Activated T-cell treated with anti-CD3 and anti-CD28 coated beads, Interleukin-2, amount 50 U/mL, for 1 hour (primary cell): ENCODE measurements at regions not wholly inside any gene's neighbourhood (a gene's known extent, or its start where the extent isn't known, plus 50 kb on each side); places are given as distances from the start of the nearest gene placed in this dataset.
"Not testable (repeated sequence)": the region's sequence is repeated elsewhere in the genome, so short reads cannot be mapped to it uniquely, and the experiment has no call there.

ENCODE experiments used
- DNase-seq: peaks from one replicate; pipeline ENCODE4 v3.0.0-alpha.2; 2020

GRCh38 chr14:86943391-86944365, 1049.3 kb downstream of the GALC start:
- no peak for DNase-seq

GRCh38 chr14:86942936-86943335, 1050.0 kb downstream of the GALC start:
- DNase-seq, result no peak

DNA sequence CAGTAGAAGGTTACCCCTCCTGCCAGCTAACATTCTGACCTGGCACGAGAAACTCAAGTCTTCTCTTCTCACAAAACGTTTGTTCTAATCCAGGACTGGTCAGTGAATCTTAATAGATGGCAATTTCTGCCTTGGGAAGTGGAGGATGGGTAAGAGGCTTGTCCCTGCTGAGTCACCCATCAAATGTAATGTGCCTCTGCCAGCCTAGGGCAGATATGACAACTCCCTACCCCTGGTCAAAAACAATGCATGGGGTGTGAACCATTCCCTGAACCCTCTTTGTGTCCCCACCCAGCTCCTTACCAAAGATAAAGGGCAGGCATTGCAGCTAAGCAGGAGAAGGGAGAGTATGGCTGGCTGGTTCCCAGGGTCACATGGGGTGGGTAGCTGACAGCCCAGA, 1052.9 kb downstream of the GALC start:
- no peak for DNase-seq

DNA sequence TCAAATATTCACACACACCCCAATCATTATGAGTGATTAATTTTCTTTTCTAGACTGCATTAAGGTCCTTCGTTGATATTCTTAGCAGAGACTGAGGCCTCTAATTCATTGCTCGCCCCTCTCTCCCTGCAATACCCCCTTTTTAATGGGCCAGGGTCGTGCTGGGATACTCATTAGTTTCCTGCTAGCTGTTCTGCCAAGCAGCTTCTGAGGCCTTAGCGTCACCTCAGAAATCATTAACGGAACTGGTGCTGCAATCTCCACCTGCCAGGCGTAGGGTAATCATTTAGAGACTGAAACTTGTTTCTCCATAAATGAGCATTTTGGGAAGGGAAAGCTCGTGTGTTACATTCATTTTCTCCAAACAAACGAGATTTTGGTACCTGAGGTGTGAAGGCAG, 1054.7 kb downstream of the GALC start:
- no peak for DNase-seq

DNA sequence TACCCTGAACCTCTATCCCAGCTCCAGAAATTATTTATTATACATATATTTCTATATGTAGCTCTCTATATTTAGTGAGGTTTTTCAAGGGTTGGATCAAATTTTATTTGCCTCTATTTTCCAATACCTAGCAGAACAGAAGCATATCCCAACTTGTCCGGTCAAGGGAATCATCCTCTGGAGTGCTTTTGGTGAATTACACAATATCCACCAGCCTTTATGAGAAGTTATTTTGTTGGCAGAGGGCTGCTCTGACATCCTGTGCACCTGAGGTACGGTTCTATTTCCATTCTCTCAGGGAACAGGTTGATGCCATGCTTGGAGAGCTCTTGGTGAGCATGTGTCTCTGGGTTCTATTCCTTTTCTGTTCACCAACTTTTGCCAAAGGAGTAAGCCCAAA, 1056.4 kb downstream of the GALC start:
- no peak for DNase-seq

DNA sequence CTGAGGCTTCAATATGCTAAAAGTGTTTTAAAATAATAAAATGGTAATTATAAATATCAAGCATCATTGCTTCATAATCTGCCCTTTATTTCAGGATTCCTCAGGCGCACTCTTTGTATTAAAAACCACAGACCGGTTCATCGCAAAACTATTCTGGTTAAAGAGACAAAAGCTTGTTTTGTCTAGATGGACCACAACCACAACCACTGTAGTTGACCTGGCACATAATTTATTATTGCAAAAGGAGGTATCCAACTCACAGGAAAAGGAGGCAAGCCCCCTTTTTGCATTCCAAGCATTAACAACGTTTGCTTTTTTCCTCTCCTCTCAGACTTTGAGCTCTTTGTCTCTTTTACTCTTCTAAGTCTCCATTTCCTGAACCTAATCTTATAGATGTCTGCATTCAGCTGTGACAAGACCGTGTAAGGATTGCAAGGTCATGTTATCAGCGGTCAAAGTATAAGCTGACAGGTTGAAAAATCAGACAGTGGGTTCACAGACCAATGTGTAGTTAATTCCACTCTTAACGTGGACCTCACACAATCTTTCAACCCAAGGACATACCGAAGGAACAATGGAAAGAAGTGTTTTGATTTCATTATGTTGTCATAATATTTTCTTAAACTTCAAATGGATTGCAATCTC, 1057.6 kb downstream of the GALC start:
- no peak for DNase-seq

- DNase-seq, result no peak
Observed at GRCh38 chr14:86933958-86934595, 1058.9 kb downstream of the GALC start.

DNA sequence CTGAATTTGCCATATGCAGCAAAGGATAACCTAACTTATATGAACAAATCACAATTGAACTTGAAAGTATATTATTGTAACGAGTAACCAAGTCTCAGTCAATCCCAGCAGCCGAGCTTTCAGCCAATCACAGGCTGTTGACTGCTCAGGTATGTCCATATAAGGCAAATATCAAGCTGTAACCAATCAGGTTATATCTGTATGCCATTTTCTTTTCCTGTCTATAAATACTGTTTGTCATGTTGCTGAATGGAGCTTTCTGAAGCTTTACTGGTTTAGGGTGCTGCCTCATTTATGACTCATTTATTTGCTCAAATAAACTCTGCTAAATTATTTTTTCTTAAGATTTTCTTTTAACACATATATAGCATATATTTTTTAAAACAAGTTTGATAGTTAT, 1059.5 kb downstream of the GALC start:
- DNase-seq, result no peak

GRCh38 chr14:86915406-86915805, 1077.6 kb downstream of the GALC start:
- DNase-seq, result no peak

DNA sequence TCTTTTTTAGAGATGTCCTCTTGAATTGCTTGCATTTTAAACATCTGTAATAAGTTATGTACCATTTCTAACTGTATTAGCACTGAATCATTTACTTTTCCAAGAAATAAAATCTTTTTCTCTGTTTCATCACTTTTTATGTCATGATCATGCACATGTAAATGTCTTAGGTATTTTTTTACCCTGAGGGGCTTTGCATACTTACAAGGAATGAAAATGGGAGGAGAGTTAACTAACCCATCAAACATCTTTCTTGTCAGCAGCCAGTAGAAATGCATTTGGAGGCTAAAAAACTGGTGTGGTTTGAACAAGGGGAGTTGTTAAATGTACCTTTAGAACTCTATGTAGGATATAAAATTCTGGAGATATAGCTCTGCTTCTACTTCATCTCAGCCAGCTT, 1080.3 kb downstream of the GALC start:
- DNase-seq, result no peak

DNA sequence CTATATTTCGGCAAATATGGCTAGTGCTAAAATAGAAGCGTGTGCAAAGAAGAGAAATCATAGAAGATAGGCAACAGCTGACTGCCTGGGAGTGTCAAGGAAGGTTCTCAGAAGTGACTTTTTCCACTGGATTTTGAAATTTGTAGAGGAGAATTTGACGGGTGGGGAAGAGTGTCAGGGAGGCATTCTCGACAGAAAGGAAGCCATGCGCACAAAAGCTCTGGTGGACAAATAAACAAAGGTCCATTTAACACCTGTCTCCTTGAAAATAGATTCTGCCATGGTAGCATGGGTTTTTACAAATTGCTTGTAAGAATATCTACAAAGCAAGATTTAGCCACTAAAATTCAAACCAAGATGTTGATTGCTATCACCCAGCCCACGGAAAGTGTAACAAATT, 1081.5 kb downstream of the GALC start:
- no peak for DNase-seq

DNA sequence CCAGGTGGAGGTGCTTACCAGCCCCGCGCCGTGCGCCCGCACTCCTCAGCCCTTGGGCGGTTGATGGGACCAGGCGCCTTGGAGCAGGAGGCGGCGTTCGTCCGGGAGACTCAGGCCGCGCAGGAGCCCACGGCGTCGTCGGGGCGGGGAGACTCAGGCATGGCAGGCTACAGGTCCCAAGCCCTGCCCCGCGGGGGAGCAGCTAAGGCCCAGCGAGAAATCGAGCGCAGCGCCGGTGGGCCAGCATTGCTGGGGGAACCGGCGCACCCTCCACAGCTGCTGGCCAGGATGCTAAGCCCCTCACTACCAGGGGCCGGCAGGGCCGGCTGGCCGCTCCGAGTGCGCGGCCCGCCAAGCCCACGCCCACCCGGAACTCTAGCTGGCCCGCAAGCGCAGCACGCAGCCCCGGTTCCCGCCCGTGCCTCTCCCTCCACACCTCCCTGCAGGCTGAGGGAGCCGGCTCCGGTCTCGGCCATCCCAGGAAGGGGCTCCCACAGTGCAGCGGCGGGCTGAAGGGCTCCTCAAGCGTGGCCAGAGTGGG, 1087.5 kb downstream of the GALC start:
- DNase-seq, result not testable (repeated sequence)

- DNase-seq, result no peak
Observed at GRCh38 chr14:86902176-86902950, 1090.6 kb downstream of the GALC start.

DNA sequence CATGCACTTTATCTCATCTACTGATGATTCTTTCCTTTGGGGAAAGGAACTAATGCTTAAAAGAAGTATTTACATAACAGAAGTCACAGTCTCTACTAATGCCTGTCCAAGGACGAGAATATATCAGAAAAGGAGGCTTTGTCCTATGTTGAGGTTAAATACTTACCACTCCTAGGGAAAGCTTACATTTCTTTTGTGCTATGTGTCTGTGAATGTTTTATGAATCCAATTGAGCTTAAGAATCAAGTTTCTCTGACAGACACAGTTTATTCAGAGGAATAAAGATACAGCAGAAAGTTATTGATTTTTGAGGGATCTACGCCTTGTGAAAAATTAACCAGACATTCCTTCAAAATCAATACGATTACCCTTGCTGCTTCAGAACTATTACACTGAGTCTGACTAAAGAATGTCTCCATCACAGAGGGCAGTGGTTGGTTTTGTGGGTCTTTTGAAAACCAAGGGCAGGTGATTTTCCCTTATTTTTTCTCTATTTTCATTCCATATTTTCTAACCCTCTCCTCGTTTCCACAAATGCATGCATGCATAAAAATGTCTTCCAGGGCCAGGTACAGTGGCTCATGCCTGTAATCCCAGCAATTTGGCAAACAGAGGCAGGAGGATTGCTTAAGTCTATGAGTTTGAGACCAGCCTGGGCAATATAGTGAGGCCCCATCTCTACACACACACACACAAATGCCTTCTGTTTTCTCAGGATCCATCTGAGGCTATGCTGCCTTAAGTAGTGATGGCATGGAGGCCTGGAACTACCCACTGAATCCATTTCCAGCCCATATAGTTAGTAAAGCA, 1095.1 kb downstream of the GALC start:
- no peak for DNase-seq

DNA sequence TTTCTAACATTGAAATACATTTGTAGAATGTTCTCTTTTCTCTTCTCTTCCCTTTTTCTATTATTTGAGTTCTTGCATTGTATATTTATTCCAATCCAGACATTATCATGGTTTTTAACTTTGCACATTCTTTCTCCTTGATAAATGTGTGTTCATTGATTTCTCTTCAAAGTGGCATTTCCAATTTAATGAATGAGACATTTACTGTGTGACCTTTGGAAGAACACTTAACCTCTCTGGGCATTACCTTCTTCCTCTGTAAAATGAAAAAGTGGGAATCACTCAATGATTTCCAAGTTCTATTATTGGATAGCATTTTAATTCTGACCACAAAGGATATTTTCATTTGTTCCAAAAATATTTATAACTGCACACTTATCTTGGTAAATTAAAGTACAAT, 1095.8 kb downstream of the GALC start:
- DNase-seq, result no peak

DNA sequence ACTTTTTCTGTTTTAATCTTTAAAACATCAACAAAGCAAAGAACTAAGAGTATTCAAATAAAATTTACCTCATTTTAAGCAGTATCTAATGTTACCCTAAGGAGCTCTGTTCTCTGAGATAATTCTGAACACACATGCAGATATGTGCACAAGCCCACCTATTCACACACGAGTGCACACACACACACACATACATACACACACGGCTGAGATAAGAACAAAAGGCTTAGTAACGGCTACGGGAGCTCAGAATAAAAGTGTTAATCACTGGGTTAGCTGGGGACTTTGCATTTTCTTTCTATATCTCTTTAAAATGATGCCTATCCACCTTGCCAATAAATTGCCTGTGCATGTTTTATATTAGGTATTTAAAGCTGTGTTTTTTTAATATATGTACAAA, 1096.3 kb downstream of the GALC start:
- DNase-seq, result no peak

DNA sequence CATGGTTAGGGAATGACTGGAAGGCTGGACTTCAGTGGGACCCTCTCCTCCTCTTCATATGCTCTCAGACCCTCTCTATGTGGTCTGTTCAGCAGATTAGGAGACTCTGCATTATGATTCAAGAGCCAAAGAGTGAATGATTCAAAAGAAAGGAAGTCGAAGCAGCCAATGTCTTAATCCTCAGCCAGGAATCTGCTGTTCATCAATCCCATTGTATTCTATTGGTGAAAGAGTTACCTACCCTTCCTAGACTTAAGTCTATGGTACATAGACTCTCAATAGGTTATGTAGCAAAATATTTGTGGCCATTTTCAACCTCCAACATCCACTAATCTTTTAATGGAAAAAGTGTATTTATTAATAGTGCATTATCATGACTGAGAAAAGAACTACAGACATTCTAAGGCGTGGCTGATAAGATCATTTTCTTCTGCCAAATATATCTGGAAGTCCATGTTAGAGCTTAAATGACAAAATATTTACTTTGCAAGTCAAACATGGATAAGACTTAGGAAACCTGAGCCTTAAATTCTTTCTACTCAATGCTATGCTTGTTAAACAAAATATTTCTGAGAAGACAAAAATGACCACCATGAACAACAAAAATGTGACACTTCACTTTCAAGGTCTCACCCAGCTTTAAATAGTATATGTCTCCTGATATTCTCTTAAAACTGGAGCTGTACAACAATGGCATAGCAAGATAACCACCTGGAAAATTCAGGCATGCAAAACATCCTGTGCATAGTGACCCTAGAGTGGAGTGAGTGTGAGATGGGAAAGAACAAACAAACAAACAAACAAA, 1100.6 kb downstream of the GALC start:
- no peak for DNase-seq

DNA sequence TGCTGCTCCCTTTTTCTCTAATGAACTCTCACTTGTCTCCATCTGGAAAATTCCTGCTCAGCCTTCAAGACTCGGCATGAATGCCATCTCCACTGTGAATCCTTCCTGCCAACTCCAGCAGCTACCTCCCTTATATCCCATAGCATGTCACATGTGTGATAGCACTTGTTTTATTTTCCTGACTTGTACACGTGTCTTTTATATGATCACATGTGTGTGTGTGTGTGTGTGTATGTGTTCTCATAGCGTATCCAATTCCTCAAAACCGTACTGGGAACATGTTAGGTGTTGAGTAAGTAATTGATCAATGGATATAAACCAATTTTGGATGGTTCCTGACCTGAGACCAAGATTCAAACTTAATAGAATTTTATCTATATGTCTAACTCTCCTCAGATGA, 1107.7 kb downstream of the GALC start:
- DNase-seq, result no peak

- no peak for DNase-seq
Observed at GRCh38 chr14:86884498-86884897, 1108.5 kb downstream of the GALC start.

- DNase-seq, result no peak
Observed at GRCh38 chr14:86882818-86883217, 1110.2 kb downstream of the GALC start.

DNA sequence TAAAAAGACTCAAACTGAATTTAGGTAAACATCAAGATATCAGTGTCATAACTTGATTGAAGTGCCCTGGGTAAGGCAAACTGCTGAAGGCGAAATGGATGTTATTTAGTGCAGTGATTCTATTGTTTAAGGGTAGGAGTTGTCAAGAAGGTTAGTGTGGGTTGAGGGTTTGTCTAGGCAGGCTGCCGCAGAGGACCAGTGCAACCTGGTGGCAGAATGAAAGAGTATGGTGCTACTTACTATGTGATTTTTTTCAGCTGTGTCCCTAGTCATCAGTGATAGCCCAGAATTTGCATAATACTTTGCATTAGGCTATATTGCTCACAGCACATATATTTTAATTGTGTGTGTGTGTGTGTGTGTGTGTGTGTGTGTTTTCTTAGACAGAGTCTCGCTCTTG, 1127.0 kb downstream of the GALC start:
- no peak for DNase-seq
